NCI-H1417 (cell line): ENCODE measurements at regions not wholly inside any gene's neighbourhood (a gene's known extent, or its start where the extent isn't known, plus 50 kb on each side); places are given as distances from the start of the nearest gene placed in this dataset.
"Not testable (repeated sequence)": the region's sequence is repeated elsewhere in the genome, so short reads cannot be mapped to it uniquely, and the experiment has no call there.

Source experiments
- DNase-seq, 3 experiments: peaks; one replicate each; lab custom pipeline; 2025; lab: John Stamatoyannopoulos, UW

GRCh38 chr3:20646425-20646824 lies 460.4 kb upstream of the SGO1 start:
- no peak for DNase-seq

DNA sequence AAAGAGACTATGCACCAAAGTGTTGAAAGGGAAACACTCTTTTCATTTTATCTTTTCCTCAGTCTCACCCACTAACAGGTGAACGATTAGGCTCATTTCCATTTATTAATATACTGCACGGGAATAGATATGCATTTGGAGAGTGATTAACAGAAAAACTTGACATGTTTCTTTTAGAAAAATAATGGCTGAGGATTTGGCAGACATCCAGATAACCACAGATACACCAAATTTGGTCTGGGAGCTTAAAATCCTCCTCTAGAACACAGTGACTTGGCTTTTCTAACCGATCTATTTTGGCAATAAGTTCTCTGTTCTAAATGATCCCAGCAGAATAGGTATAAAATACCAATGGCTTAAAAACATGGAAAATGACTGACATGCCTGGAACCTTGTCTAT lies 459.3 kb upstream of the SGO1 start:
- no peak for DNase-seq

DNA sequence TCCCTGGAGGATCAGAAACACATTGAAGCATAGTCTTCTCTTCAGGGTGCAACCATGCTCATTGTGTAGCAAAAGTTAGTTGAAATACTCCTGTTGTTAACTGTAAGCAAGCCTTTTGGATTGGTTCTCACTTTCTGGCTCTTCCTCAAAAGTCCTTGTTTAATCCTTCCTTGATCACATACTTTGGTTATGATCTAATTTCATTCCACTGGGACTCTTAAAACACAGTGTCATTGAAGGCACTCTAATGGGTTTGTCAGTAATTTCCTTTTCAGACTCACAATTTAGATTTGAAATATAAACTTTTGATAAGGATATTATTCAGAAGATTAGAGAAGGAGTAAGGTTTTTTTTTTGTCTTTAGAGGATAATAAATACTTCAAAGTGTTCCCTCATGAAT lies 451.7 kb upstream of the SGO1 start:
- no peak for DNase-seq

DNA sequence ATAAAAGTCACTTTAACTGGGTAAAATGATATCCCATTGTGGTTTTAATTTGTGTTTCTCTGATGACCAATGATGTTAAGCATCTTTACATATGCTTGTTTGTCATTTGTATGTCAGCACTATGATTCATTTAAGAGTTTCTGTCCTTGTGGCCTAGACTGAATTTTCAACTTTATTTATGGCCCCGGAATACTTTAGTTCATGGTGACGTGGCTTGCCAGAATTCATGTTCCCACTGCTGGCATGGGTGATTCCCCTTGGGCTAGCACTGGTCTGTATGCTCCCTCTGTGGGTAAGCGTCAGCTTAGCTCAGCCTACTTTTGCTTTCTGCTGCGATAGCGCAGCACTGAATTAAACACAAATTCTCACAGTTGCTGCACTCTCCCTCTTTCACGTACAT lies 436.3 kb upstream of the SGO1 start:
- no peak for DNase-seq

- not testable (repeated sequence) for DNase-seq
These were observed 432.6 kb upstream of the SGO1 start for GRCh38 chr3:20618621-20619020.

DNA sequence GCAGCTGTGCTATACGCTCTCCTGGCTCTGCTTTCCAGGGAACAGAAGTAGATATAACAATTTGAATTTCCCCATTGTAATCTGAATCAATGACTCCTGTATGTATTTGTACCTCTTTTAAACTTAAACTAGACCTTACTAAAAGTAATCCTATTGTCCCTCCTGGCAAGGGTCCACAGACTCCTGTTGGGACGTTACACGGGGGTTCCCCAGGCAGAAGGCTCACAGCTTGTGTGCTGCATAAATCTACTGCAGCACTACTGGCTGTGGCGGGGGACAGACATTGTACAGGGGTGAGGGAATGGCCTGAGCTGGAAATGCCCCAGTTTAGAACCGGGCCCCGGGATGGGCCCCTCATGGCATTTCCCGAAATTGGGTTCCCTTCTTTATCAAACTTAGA lies 432.2 kb upstream of the SGO1 start:
- DNase-seq = not testable (repeated sequence)

- DNase-seq = not testable (repeated sequence)
These were observed 430.0 kb upstream of the SGO1 start for GRCh38 chr3:20615982-20616381.

DNA sequence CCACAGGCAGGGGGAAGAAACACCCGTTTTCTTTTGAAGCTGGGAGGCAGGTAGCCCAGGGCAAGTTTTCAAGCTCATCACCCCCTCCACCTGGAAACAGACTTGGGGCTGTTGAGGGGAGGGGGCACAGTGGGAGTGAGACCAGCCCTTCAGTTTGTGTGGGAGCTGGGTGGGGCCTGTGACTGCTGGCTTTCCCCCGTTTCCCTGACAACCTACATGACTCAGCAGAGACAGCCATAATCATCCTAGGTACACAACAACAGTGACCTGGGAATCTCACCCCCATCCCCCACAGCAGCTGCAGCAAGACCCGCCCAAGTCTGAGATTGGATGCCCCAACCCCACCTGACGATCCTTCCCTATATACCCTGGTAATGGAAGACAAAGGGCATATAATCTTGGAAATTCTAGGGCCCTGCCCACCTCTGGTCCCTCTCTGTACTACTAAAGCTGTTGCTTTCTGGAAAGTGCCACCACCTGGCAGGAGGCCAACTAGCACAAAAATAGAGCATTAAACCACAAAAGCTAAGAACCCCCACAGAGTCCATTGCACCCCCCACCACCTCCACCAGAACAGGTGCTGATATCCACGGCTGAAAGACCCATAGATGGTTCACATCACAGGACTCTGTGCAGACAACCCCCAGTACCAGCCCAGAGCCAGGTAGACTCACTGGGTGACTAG lies 422.2 kb upstream of the SGO1 start:
- peak in 2 of 3 experiments; percentile 10 to 17 for DNase-seq

DNA sequence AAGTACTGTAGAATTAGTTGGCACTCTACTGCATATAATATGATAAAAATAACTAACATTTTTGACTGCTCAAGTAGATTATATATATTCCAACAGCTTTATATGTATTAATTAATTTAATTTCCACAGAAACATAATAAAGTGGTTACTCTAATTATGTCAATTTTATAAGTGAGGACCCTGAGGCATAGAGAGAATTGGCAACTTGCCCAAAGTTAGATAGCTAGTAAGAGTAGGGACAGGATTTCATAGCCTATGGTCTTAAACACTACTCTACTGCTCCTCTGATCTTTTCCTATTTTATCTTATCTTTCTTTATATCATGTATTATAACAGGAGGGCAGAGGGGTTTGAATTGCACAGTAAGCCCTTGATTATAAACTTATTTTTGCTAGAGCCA lies 418.7 kb upstream of the SGO1 start:
- peak in 2 of 3 experiments; percentile 21 to 74 for DNase-seq

- peak in 1 of 3 experiments; percentile 11 for DNase-seq
These were observed 403.3 kb upstream of the SGO1 start for GRCh38 chr3:20589275-20589674.

DNA sequence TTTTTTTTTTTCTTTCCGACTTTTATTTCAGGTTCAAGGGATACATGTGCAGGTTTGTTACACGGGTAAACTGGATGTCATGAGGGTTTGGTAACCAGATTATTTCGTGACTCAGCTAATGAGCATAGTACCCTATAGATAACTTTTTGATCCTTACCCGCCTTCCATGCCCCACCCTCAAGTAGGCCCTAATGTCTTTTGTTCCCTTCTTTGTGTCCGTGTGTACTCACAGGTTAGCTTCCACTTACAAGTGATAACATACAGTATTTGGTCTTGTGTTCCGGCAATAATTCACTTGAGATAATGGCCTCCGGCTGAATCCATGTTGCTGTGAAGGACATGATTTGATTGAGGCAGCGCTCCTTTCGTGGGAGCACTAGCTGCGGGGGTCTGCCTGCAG lies 402.8 kb upstream of the SGO1 start:
- no peak for DNase-seq

- no peak for DNase-seq
These were observed 397.6 kb upstream of the SGO1 start for GRCh38 chr3:20583648-20584047.

GRCh38 chr3:20576228-20576627 lies 390.2 kb upstream of the SGO1 start:
- peak in 1 of 3 experiments; percentile 11 for DNase-seq

- no peak for DNase-seq
These were observed 389.1 kb upstream of the SGO1 start for GRCh38 chr3:20575146-20575545.

DNA sequence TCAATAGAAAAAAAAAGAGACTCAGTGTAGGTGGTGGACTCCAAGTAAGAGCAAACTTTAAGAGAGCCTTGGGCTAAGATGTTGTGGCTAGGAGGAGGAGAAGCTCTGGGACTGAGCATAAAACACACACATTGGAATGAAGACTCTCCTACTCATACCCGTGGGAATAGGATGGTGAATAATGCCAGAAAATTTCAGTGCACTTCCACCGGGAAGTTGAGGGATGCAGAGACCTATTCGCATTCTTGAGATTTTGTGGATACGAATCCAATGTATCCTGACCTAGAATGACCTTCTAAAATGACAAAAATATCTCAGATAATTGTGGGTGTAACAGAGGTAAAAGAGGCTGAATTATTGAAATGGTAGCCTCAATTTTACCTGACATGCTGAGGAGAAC lies 388.7 kb upstream of the SGO1 start:
- no peak for DNase-seq

GRCh38 chr3:20573175-20573574 lies 387.2 kb upstream of the SGO1 start:
- DNase-seq = no peak

- no peak for DNase-seq
These were observed 386.5 kb upstream of the SGO1 start for GRCh38 chr3:20572473-20572872.

DNA sequence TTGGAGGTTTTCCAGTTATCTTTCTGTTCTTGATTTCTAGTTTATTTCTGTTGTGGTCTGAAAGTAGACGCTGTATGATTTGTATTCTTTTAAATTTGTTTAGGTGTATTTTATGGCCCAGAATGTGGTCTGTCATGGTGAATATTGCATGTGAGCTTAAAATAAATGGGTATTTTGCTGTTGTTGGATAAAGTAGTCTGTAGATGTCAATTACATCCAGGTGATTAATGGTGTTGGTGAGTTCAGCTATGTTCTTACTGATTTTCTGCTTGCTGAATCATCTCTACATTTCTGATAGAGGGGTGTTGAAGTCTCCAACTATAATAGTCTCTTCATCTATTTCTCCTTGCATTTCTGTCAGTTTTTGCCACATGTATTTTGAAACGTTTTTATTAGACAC lies 383.3 kb upstream of the SGO1 start:
- DNase-seq = no peak

DNA sequence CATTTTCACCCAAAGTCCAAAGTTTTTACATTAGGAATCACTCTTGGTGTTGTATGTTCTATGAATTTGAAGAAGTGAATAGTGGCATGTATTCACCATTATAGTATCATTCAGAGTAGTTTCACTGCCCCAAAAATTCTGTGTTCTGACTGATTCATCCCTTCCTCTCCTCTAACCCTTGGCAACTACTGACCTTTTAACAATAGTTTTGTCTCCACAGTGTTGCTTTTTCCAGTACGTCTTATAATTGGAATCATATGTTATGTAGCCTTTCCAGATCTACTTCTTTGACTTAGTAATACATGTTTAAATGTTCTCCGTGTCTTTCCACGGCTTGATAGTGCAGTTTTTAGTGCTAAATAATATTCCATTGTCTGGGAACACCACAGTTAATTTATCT lies 379.0 kb upstream of the SGO1 start:
- no peak for DNase-seq

- DNase-seq = no peak
These were observed 378.0 kb upstream of the SGO1 start for GRCh38 chr3:20563985-20564384.

DNA sequence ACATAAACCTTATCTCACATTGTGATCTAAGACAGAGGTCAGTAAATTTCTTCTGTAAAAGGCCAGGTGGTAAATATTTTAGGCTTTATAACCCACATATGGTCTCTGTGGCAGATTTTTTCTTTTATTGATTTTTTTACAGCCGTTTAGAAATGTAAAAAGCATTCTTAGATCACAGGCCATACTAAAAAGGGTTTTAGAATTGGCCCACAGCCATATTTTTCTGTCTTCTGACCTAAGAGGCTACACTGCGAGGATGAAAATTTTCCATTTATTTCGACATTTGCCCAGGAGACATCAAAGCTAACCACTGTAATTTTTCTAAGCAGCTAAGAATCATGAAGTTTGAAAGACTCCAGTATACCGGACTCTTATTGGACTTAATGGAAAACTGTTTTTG lies 377.2 kb upstream of the SGO1 start:
- no peak for DNase-seq

GRCh38 chr3:20561166-20561565 lies 375.2 kb upstream of the SGO1 start:
- DNase-seq = no peak

DNA sequence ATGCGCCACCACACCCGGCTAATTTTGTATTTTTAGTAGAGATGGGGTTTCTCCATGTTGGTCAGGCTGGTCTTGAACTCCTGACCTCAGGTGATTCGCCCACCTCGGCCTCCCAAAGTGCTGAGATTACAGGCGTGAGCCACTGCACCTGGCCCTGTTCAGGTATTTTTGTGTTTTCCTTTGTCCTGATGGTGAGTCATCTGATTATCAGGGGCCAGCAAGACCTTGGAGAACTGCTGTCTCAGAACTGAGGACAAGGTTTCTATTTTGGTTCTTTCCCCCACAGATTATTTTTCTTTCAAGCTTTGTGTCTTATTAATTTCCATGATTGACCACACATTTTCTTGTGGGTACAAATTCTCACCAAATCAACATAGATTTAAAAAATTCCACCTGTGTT lies 374.4 kb upstream of the SGO1 start:
- not testable (repeated sequence) for DNase-seq

GRCh38 chr3:20558161-20558560 lies 372.2 kb upstream of the SGO1 start:
- DNase-seq = peak in 2 of 3 experiments; percentile 3 to 57
